ENCODE measurements at regions not wholly inside any gene's neighbourhood (a gene's known extent, or its start where the extent isn't known, plus 50 kb on each side); places are given as distances from the start of the nearest gene placed in this dataset.

GRCh38 chr4:34318773-34319172 is 1925.5 kb downstream of the ARAP2 start:
- TF ChIP-seq CTCF (IDR thresholded peaks at IDR 0.05) (no peak), POLR2AphosphoS5 (IDR thresholded peaks at IDR 0.05) (no peak)
